GM23338 (cell line): ENCODE measurements at regions not wholly inside any gene's neighbourhood (a gene's known extent, or its start where the extent isn't known, plus 50 kb on each side); places are given as distances from the start of the nearest gene placed in this dataset.

Experiments
- ATAC-seq: fragments of 200-7000 bp; cut with Tn5 transposase; 3 replicates; pipeline ENCODE4 v1.9.1; 2020
- DNase-seq: peaks from one replicate; pipeline ENCODE4 v3.0.0-alpha.2; 2015; ENCODE audit warnings: low spot score
- H2AFZ ChIP-seq: fragments of 200-600 bp; sonication (generic); 2 replicates; pipeline ENCODE4 v1.8.0; 2016; ENCODE audit warnings: antibody characterized with exemption, mild to moderate bottlenecking, moderate library complexity
- H3F3A ChIP-seq: fragments of 200-600 bp; sonication (generic); replicated peaks from 2 replicates; pipeline ENCODE4 v1.8.0; 2017; ENCODE audit warnings: antibody characterized with exemption, mixed run types, low read depth
- H3K27ac ChIP-seq: fragments of 200-600 bp; sonication (generic); 2 replicates; pipeline ENCODE4 v1.6.1; 2016; ENCODE audit warnings: low read depth
- H3K27me3 ChIP-seq: fragments of 200-600 bp; sonication (generic); 2 replicates; pipeline ENCODE4 v1.8.0; 2016; ENCODE audit warnings: mild to moderate bottlenecking, mixed run types, moderate library complexity; ENCODE audit not compliant: insufficient read depth
- H3K36me3 ChIP-seq: fragments of 200-600 bp; sonication (generic); 2 replicates; pipeline ENCODE4 v1.8.0; 2016; ENCODE audit warnings: mild to moderate bottlenecking; ENCODE audit not compliant: insufficient read depth
- H3K4me1 ChIP-seq: fragments of 200-600 bp; sonication (generic); 2 replicates; pipeline ENCODE4 v1.8.0; 2016; ENCODE audit warnings: mild to moderate bottlenecking, moderate library complexity; ENCODE audit not compliant: insufficient read depth
- H3K4me2 ChIP-seq: fragments of 200-600 bp; sonication (generic); 2 replicates; pipeline ENCODE4 v1.7.1; 2017; ENCODE audit warnings: mixed run types
- H3K4me3 ChIP-seq: fragments of 200-600 bp; sonication (generic); 2 replicates; pipeline ENCODE4 v1.6.1; 2016; ENCODE audit warnings: mixed run types
- H3K79me2 ChIP-seq: fragments of 200-600 bp; sonication (generic); replicated peaks from 2 replicates; pipeline ENCODE4 v1.8.0; 2017; ENCODE audit warnings: mild to moderate bottlenecking; ENCODE audit not compliant: insufficient read depth
- H3K9me2 ChIP-seq: fragments of 200-600 bp; sonication (generic); 2 replicates; pipeline ENCODE4 v1.8.0; 2017; ENCODE audit not compliant: insufficient read depth
- H4K20me1 ChIP-seq: fragments of 200-600 bp; sonication (generic); replicated peaks from 2 replicates; pipeline ENCODE4 v1.8.0; 2017; ENCODE audit warnings: mild to moderate bottlenecking; ENCODE audit not compliant: insufficient read depth
- H3K27ac Mint-ChIP-seq: 2 replicates; pipeline ENCODE4 v1.8.0; 2020; ENCODE audit warnings: inconsistent platforms, mild to moderate bottlenecking, moderate library complexity, mixed read lengths
- H3K27me3 Mint-ChIP-seq: 3 replicates; pipeline ENCODE4 v1.8.0; 2022; ENCODE audit warnings: low read depth, mild to moderate bottlenecking, moderate library complexity, mixed read lengths, inconsistent platforms; ENCODE audit not compliant: insufficient read depth, poor library complexity
- H3K36me3 Mint-ChIP-seq: 3 replicates; pipeline ENCODE4 v1.8.0; 2021; ENCODE audit warnings: low read depth, mild to moderate bottlenecking, inconsistent platforms, moderate library complexity, mixed read lengths
- H3K4me1 Mint-ChIP-seq: 3 replicates; pipeline ENCODE4 v1.8.0; 2020; ENCODE audit warnings: mild to moderate bottlenecking, inconsistent platforms, mixed read lengths
- H3K4me3 Mint-ChIP-seq: 3 replicates; pipeline ENCODE4 v1.8.0; 2021; ENCODE audit warnings: moderate library complexity, mild to moderate bottlenecking, inconsistent platforms, mixed read lengths
- H3K9me3 Mint-ChIP-seq: 3 replicates; pipeline ENCODE4 v1.8.0; 2020; ENCODE audit warnings: moderate library complexity, mild to moderate bottlenecking, inconsistent platforms, mixed read lengths
- CREB1 ChIP-seq: fragments of 250-450 bp; sonication (Bioruptor Pico); IDR thresholded peaks from 2 replicates; pipeline ENCODE4 v1.5.0; 2020; ENCODE audit warnings: low read depth, mild to moderate bottlenecking, moderate library complexity
- EZH2phosphoT487 ChIP-seq: fragments of 200-600 bp; sonication (generic); IDR thresholded peaks from one replicate; pipeline ENCODE4 v1.8.1; 2018; ENCODE audit warnings: antibody characterized with exemption; ENCODE audit not compliant: unreplicated experiment
- JUNB ChIP-seq: IDR thresholded peaks from one replicate; pipeline ENCODE4 v1.6.1; 2016; ENCODE audit warnings: antibody characterized with exemption; ENCODE audit not compliant: unreplicated experiment
- NANOG ChIP-seq: IDR thresholded peaks from 2 replicates; pipeline ENCODE4 v1.6.1; 2016; ENCODE audit warnings: antibody characterized with exemption, borderline replicate concordance
- ZNF114 ChIP-seq: fragments of 250-450 bp; sonication (Bioruptor Pico); IDR thresholded peaks from 2 replicates; pipeline ENCODE4 v1.5.0; 2020; ENCODE audit warnings: mild to moderate bottlenecking, moderate library complexity
- ZNF331 ChIP-seq: fragments of 250-450 bp; sonication (Bioruptor Pico); IDR thresholded peaks from 2 replicates; pipeline ENCODE4 v1.5.0; 2020; ENCODE audit warnings: low read depth, mild to moderate bottlenecking, moderate library complexity
- TF ChIP-seq, protein P1 (sequence below): IDR thresholded peaks from one replicate; pipeline ENCODE4 v1.6.1; 2018; ENCODE audit warnings: antibody characterized with exemption; ENCODE audit not compliant: unreplicated experiment
- TF ChIP-seq, protein P2 (sequence below), 2 experiments: fragments of 200-600 bp in 1 of 2; sonication (generic) in 1 of 2; conservative IDR thresholded peaks; 2 replicates each; pipeline versions ENCODE4 v1.5.1 to v1.6.1; 2016 to 2017; ENCODE audit warnings: antibody characterized with exemption in 2 of 2, low read depth in 2 of 2, mild to moderate bottlenecking in 2 of 2, moderate library complexity in 1 of 2

DNA sequence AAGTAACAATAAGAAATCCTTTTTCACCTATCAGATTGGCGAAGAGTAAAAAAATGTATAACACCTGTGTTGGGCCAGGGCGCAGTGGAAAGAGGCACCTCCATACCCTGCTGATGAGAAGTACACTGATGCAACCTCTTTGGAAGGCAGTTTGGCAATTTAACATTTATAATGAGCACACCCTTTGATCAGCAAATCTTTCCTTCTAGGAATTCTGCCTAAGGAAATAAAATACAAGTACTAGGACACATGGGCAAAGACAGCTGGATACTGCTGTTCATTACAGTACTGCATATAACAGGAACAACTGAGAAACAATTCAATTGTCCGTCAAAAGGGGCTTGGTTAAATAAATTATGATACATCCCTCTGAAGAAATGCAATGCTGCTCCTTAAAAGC, 110.1 kb downstream of the RPL27A start (continued):
- TF ChIP-seq, protein P1, sequence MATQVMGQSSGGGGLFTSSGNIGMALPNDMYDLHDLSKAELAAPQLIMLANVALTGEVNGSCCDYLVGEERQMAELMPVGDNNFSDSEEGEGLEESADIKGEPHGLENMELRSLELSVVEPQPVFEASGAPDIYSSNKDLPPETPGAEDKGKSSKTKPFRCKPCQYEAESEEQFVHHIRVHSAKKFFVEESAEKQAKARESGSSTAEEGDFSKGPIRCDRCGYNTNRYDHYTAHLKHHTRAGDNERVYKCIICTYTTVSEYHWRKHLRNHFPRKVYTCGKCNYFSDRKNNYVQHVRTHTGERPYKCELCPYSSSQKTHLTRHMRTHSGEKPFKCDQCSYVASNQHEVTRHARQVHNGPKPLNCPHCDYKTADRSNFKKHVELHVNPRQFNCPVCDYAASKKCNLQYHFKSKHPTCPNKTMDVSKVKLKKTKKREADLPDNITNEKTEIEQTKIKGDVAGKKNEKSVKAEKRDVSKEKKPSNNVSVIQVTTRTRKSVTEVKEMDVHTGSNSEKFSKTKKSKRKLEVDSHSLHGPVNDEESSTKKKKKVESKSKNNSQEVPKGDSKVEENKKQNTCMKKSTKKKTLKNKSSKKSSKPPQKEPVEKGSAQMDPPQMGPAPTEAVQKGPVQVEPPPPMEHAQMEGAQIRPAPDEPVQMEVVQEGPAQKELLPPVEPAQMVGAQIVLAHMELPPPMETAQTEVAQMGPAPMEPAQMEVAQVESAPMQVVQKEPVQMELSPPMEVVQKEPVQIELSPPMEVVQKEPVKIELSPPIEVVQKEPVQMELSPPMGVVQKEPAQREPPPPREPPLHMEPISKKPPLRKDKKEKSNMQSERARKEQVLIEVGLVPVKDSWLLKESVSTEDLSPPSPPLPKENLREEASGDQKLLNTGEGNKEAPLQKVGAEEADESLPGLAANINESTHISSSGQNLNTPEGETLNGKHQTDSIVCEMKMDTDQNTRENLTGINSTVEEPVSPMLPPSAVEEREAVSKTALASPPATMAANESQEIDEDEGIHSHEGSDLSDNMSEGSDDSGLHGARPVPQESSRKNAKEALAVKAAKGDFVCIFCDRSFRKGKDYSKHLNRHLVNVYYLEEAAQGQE, result no peak
- TF ChIP-seq JUNB (no peak), NANOG (no peak), CREB1 (CRISPR knock-in tag) (no peak)
- TF ChIP-seq, protein P2, sequence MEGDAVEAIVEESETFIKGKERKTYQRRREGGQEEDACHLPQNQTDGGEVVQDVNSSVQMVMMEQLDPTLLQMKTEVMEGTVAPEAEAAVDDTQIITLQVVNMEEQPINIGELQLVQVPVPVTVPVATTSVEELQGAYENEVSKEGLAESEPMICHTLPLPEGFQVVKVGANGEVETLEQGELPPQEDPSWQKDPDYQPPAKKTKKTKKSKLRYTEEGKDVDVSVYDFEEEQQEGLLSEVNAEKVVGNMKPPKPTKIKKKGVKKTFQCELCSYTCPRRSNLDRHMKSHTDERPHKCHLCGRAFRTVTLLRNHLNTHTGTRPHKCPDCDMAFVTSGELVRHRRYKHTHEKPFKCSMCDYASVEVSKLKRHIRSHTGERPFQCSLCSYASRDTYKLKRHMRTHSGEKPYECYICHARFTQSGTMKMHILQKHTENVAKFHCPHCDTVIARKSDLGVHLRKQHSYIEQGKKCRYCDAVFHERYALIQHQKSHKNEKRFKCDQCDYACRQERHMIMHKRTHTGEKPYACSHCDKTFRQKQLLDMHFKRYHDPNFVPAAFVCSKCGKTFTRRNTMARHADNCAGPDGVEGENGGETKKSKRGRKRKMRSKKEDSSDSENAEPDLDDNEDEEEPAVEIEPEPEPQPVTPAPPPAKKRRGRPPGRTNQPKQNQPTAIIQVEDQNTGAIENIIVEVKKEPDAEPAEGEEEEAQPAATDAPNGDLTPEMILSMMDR (conservative IDR thresholded peaks at IDR 0.05; ENCODE audit: low read depth in 2 of 2), result no peak

DNA sequence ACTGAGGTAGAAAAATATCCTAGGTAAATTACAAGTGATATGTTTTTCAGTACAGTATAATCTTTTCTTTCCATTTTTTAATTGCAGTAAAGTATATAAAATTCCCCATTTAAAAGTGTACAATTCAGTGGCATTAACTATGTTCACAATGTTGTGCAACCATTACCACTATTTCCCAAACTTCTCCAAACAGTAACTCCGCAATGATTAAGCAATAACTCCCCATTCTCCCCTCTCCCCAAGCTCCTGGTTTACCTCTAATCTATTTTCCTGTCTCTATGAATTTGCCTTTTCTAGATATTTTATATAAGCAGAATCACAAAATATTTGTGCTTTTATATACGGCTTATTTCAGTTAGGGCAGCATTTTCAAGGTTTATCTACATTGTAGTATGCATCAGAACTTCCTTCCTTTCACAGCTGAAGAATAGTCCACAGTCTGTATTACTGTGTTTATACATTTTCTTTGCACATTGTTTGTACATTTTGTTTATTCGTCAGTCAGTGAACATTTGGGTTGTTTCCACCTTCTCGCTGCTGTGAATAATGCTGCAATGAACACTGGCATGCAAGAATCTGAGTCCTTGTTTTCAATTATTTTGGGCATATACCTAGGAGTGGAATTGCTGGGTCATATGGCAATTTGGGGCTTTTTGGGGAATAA, 110.7 kb downstream of the RPL27A start:
- Histone ChIP-seq H3K9me2 (peaks cover 4% of the 10 kb centered on the region; the same call in 1 of the 2 replicates), H3K4me3 (no peak overlapping the region), H3F3A (no peaks in the 10 kb centered on the region), H3K4me1 (peaks cover 4% of the 10 kb centered on the region), H3K4me2 (no peak overlapping the region), H2AFZ (no peak overlapping the region), H4K20me1 (no peaks in the 10 kb centered on the region), H3K79me2 (no peaks in the 10 kb centered on the region), H3K36me3 (no peaks in the 10 kb centered on the region), H3K27ac (no peak overlapping the region), H3K27me3 (no peaks in the 10 kb centered on the region)
- H3K9me3 Mint-ChIP-seq, result no peaks in the 10 kb centered on the region
- H3K36me3 Mint-ChIP-seq, result no peaks in the 10 kb centered on the region
- no peak overlapping the region for H3K27ac Mint-ChIP-seq
- no peak for TF ChIP-seq ZNF331 (CRISPR knock-in tag)
- TF ChIP-seq NANOG, result no peak
- no peak for TF ChIP-seq EZH2phosphoT487
- TF ChIP-seq, protein P1, result no peak
- TF ChIP-seq ZNF114 (CRISPR knock-in tag), result no peak
- ATAC-seq (no peak), DNase-seq (no peak)
- H3K27me3 Mint-ChIP-seq, result peaks cover 3% of the 10 kb centered on the region
- peaks cover 25% of the 10 kb centered on the region for H3K4me1 Mint-ChIP-seq
- no peak overlapping the region for H3K4me3 Mint-ChIP-seq
